Lower leg skin (tissue), 3 donors: ENCODE measurements at regions not wholly inside any gene's neighbourhood (a gene's known extent, or its start where the extent isn't known, plus 50 kb on each side); places are given as distances from the start of the nearest gene placed in this dataset.

Source experiments
- POLR2A ChIP-seq, 2 donors: fragments of 450-650 bp; IDR thresholded peaks; one replicate each; pipeline ENCODE4 v1.6.1; 2016 to 2017; ENCODE audit warnings: antibody characterized with exemption in 2 of 2, mild to moderate bottlenecking in 1 of 2, moderate library complexity in 1 of 2
- TF ChIP-seq, protein P1 (sequence below), 3 donors: fragments of 450-650 bp; IDR thresholded peaks; one replicate each; pipeline ENCODE4 v1.5.1; 2016; ENCODE audit warnings: antibody characterized with exemption in 3 of 3, mild to moderate bottlenecking in 3 of 3, moderate library complexity in 2 of 3

- TF ChIP-seq, protein P1, sequence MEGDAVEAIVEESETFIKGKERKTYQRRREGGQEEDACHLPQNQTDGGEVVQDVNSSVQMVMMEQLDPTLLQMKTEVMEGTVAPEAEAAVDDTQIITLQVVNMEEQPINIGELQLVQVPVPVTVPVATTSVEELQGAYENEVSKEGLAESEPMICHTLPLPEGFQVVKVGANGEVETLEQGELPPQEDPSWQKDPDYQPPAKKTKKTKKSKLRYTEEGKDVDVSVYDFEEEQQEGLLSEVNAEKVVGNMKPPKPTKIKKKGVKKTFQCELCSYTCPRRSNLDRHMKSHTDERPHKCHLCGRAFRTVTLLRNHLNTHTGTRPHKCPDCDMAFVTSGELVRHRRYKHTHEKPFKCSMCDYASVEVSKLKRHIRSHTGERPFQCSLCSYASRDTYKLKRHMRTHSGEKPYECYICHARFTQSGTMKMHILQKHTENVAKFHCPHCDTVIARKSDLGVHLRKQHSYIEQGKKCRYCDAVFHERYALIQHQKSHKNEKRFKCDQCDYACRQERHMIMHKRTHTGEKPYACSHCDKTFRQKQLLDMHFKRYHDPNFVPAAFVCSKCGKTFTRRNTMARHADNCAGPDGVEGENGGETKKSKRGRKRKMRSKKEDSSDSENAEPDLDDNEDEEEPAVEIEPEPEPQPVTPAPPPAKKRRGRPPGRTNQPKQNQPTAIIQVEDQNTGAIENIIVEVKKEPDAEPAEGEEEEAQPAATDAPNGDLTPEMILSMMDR (IDR thresholded peaks at IDR 0.05): no peak
- no peak for TF ChIP-seq POLR2A (IDR thresholded peaks at IDR 0.05)
These were observed 61.6 kb upstream of the PCDH17 start for GRCh38 chr13:57569986-57570385.
